ENCODE measurements at regions not wholly inside any gene's neighbourhood (a gene's known extent, or its start where the extent isn't known, plus 50 kb on each side); places are given as distances from the start of the nearest gene placed in this dataset.
A peak's percentile ranks its signal among the peaks of the same experiment; 100 is the strongest.

GRCh38 chr11:115761817-115762216 is 257.6 kb upstream of the CADM1 start:
- POLR2A ChIA-PET, result no interaction called here
- H3K27ac ChIP-seq (ENCODE audit: low read depth, low read length), result no peak overlapping the region
- TF ChIP-seq, protein P1, sequence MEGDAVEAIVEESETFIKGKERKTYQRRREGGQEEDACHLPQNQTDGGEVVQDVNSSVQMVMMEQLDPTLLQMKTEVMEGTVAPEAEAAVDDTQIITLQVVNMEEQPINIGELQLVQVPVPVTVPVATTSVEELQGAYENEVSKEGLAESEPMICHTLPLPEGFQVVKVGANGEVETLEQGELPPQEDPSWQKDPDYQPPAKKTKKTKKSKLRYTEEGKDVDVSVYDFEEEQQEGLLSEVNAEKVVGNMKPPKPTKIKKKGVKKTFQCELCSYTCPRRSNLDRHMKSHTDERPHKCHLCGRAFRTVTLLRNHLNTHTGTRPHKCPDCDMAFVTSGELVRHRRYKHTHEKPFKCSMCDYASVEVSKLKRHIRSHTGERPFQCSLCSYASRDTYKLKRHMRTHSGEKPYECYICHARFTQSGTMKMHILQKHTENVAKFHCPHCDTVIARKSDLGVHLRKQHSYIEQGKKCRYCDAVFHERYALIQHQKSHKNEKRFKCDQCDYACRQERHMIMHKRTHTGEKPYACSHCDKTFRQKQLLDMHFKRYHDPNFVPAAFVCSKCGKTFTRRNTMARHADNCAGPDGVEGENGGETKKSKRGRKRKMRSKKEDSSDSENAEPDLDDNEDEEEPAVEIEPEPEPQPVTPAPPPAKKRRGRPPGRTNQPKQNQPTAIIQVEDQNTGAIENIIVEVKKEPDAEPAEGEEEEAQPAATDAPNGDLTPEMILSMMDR (IDR thresholded peaks at IDR 0.05; ENCODE audit: low read depth, low read length), result peak; percentile 13; the same call in 1 of the 2 replicates
- no peak overlapping the region for H3K4me3 ChIP-seq (ENCODE audit: low read depth, low read length)
- H3K27me3 ChIP-seq (ENCODE audit: control insufficient read depth, insufficient read depth, low read length), result peaks cover 8% of the 10 kb centered on the region
- DNase-seq (ENCODE audit: low read depth, low spot score), result no peak
- CTCF ChIA-PET, result interaction anchor here (0.8 to 1.0 kb wide), 2 partner anchors 186 to 437 kb away, joined by 3 read pairs; no protein-coding TSS in a partner anchor
- no peaks in the 10 kb centered on the region; the same call in 1 of the 2 replicates for H3K9me3 ChIP-seq (ENCODE audit: control insufficient read depth, insufficient read depth, low read length)

DNA sequence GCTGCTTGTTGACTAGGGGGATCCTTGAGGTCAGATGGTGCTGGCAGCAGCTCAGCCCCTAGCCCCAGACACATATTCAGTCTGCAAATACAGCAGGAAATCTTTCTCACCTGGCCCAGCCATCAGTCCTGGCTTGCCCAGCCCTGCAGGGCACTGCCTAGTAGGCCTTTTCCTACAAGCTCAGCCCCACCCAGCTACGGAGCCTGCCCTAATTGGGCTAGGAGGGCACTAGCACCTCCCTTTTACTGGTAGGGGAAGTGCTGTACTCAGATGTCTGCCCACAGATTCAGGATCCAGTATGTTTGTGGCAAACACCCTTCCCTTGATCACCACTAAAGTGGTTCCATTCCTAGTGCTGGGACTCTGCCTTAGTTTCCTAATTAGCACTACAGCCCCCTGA is 257.1 kb upstream of the CADM1 start:
- POLR2A ChIA-PET, result no interaction called here
- CTCF ChIA-PET, result interaction anchor here (0.8 kb wide), 2 partner anchors 145 to 186 kb away, joined by 3 read pairs; no protein-coding TSS in a partner anchor
- H3K27me3 ChIP-seq (ENCODE audit: control insufficient read depth, insufficient read depth, low read length), result peaks cover 8% of the 10 kb centered on the region

DNA sequence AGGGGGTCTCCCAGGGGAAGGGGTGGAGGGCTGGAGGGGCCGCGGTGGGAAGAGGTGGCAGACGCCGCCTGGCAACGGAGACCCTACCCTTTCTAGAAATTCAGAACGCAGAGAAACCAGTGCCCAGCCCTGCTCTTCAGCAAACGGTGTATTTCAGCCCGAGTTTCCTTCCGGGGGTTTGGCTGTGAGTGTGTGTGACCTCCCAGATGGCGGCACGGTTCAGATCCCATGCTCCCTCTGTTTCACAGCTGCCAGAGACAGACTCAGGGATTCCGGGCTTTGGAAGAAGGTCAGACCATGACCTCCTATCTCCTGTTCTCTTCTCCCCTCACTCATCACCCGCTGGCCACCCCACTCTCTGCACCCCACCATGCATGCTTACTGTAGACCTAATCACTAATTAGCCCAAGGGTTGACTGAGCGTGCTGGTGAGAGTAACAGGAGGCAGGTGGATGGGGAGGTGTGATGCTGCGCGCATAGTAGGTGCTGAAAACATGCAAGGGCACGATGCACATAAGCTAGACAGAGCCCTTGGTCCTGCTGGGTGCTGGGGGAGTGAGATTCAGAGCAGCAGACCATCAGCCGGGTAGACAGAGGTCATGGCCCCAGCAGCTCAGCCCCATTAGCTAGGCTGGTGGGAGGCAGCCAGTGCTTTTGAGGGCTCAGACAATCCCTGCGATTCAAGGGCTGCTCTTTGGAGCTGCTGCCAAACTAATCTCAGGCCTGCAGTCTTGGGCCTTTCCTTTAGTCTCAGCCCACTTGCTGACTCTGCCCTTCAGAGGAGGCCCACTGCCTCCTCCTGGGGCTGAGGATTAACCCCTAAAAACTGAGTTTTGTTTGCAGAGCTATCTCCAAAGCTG is 256.5 kb upstream of the CADM1 start:
- POLR2A ChIA-PET, result interaction anchor here (1.4 kb wide), 1 partner anchor 11 kb away, joined by 3 read pairs; no protein-coding TSS in a partner anchor
- Histone ChIP-seq H3K27me3 (ENCODE audit: control insufficient read depth, insufficient read depth, low read length) (peaks cover 4% of the 10 kb centered on the region), H3K9me3 (ENCODE audit: control insufficient read depth, insufficient read depth, low read length) (no peaks in the 10 kb centered on the region; the same call in 1 of the 2 replicates), H3K4me3 (ENCODE audit: low read depth, low read length) (peak overlapping the region; percentile 66), H3K27ac (ENCODE audit: low read depth, low read length) (no peak overlapping the region)
- TF ChIP-seq, protein P1 (IDR thresholded peaks at IDR 0.05; ENCODE audit: low read depth, low read length), result no peak
- DNase-seq (ENCODE audit: low read depth, low spot score), result no peak
- CTCF ChIA-PET, result interaction anchor here (0.8 kb wide), 1 partner anchor 146 kb away, joined by 3 read pairs; no protein-coding TSS in a partner anchor

More for the DNA sequence above, 257.1 kb upstream of the CADM1 start:
- no peaks in the 10 kb centered on the region; the same call in 1 of the 2 replicates for H3K9me3 ChIP-seq (ENCODE audit: control insufficient read depth, insufficient read depth, low read length)
- TF ChIP-seq, protein P1 (IDR thresholded peaks at IDR 0.05; ENCODE audit: low read depth, low read length), result no peak
- H3K27ac ChIP-seq (ENCODE audit: low read depth, low read length), result no peak overlapping the region
- DNase-seq (ENCODE audit: low read depth, low spot score), result no peak
- H3K4me3 ChIP-seq (ENCODE audit: low read depth, low read length), result no peak overlapping the region

GRCh38 chr11:115759622-115760460 is 255.6 kb upstream of the CADM1 start:
- DNase-seq (ENCODE audit: low read depth, low spot score), result no peak
- ChIA-PET POLR2A (interaction anchor here (0.6 to 1.4 kb wide), 2 partner anchors 12 to 30 kb away, joined by 3 read pairs; no protein-coding TSS in a partner anchor), CTCF (no interaction called here)

More at GRCh38 chr11:115759622-115760460, 255.6 kb upstream of the CADM1 start:
- peak overlapping the region; percentile 66 for H3K4me3 ChIP-seq (ENCODE audit: low read depth, low read length)
- peaks cover 4% of the 10 kb centered on the region for H3K27me3 ChIP-seq (ENCODE audit: control insufficient read depth, insufficient read depth, low read length)
- TF ChIP-seq, protein P1 (IDR thresholded peaks at IDR 0.05; ENCODE audit: low read depth, low read length), result no peak
- no peaks in the 10 kb centered on the region; the same call in 1 of the 2 replicates for H3K9me3 ChIP-seq (ENCODE audit: control insufficient read depth, insufficient read depth, low read length)
- no peak overlapping the region for H3K27ac ChIP-seq (ENCODE audit: low read depth, low read length)
